Smooth muscle cell (in vitro differentiated cells): ENCODE measurements at regions not wholly inside any gene's neighbourhood (a gene's known extent, or its start where the extent isn't known, plus 50 kb on each side); places are given as distances from the start of the nearest gene placed in this dataset.

Experiments
- DNase-seq: peaks from one replicate; lab custom pipeline; 2025; ENCODE audit not compliant: unreplicated experiment; lab: John Stamatoyannopoulos, UW
- H2AFZ ChIP-seq: fragments of 200-600 bp; sonication (generic); 2 replicates; pipeline ENCODE4 v1.6.0; 2016; ENCODE audit warnings: antibody characterized with exemption, low read depth, mild to moderate bottlenecking
- H3F3A ChIP-seq: fragments of 200-600 bp; sonication (generic); 2 replicates; pipeline ENCODE4 v1.6.0; 2017; ENCODE audit warnings: antibody characterized with exemption, low read depth
- H3K27ac ChIP-seq: fragments of 200-600 bp; sonication (generic); 2 replicates; pipeline ENCODE4 v1.5.1; 2016; ENCODE audit warnings: low read depth, mild to moderate bottlenecking
- H3K27me3 ChIP-seq: fragments of 200-600 bp; sonication (generic); 2 replicates; pipeline ENCODE4 v1.6.1; 2016; ENCODE audit warnings: low read depth, mild to moderate bottlenecking
- H3K36me3 ChIP-seq: fragments of 200-600 bp; sonication (generic); 2 replicates; pipeline ENCODE4 v1.5.1; 2016; ENCODE audit warnings: low read depth
- H3K4me1 ChIP-seq: fragments of 200-600 bp; sonication (generic); 2 replicates; pipeline ENCODE4 v1.5.1; 2016; ENCODE audit warnings: low read depth
- H3K4me2 ChIP-seq: fragments of 200-600 bp; sonication (generic); 2 replicates; pipeline ENCODE4 v1.6.0; 2016; ENCODE audit warnings: mild to moderate bottlenecking
- H3K4me3 ChIP-seq: fragments of 200-600 bp; sonication (generic); 2 replicates; pipeline ENCODE4 v1.5.1; 2016; ENCODE audit warnings: mild to moderate bottlenecking
- H3K79me2 ChIP-seq: fragments of 200-600 bp; sonication (generic); 2 replicates; pipeline ENCODE4 v1.6.0; 2016; ENCODE audit warnings: low read depth, mild to moderate bottlenecking
- H3K9ac ChIP-seq: fragments of 200-600 bp; sonication (generic); 2 replicates; pipeline ENCODE4 v1.6.0; 2016; ENCODE audit warnings: low read depth
- H3K9me3 ChIP-seq: fragments of 200-600 bp; sonication (generic); replicated peaks from 2 replicates; pipeline ENCODE4 v1.5.1; 2016; ENCODE audit warnings: low read depth
- H4K20me1 ChIP-seq: fragments of 200-600 bp; sonication (generic); 2 replicates; pipeline ENCODE4 v1.6.0; 2016; ENCODE audit warnings: low read depth
- CTCF ChIP-seq: fragments of 200-600 bp; sonication (generic); IDR thresholded peaks from 2 replicates; pipeline ENCODE4 v1.5.1; 2017; ENCODE audit warnings: borderline replicate concordance, mild to moderate bottlenecking, antibody characterized with exemption; ENCODE audit not compliant: insufficient read depth, poor library complexity, severe bottlenecking
- WGBS: methylation state at CpG from one replicate; pipeline ENCODE4 v1.1.7; 2016; ENCODE audit warnings: low lambda C conversion rate; 5-methylcytosine and 5-hydroxymethylcytosine counted together

DNA sequence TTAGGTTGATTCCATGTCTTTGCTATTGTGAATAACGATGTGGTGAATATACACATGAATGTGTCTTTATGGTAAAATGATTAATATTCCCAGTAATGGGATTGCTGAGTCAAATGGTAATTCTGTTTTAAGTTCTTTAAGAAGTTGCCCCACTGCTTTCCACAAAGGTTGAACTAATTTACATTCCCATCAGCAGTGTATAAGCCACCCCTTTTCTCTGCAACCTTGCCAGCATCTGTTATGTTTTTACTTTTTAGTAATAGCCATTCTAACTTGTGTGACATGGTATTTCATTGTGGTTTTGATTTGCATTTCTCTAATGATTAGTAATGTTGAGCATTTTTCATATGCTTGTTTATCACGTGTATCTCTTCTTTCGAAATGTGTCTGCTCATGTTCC, 503.3 kb downstream of the PCDH18 start:
- no peak for DNase-seq

DNA sequence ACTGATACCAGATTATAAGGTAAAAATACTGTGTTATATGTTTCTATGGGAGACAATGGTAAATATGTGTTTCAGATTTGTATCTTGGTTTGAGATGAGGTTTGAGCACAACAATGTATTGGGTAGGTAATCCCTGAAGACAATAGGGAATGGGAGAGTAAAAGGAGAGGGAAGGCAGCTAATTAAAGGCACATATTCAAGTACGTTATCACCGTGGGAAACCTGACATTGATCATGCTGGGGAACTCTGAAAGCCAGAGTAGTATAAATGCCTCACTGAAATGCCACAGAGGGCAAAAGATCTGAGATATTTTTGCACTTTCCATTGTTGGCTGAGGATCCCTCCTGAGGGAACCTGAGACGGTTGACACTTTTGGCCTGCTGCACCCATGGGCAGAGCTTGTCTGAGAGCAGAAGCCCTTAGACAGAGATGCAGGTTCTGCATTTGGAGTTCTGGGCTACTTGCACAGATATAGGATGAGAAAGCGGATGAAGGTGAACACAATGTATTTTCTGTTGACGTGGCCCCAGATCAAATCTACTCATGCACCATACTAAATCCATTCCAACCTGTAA, 506.7 kb downstream of the PCDH18 start:
- no peak for DNase-seq
- 80% methylated on average over 5 of the region's 5 CpGs for WGBS
- Histone ChIP-seq H3K4me3 (no peak overlapping the region), H3K9me3 (no peaks in the 10 kb centered on the region), H3K9ac (no peak overlapping the region), H3K36me3 (no peaks in the 10 kb centered on the region), H3K4me2 (no peak overlapping the region), H3K27ac (no peak overlapping the region), H3K79me2 (no peaks in the 10 kb centered on the region), H3K4me1 (no peaks in the 10 kb centered on the region), H3F3A (no peaks in the 10 kb centered on the region), H4K20me1 (no peaks in the 10 kb centered on the region), H3K27me3 (no peaks in the 10 kb centered on the region), H2AFZ (no peak overlapping the region)
- no peak for TF ChIP-seq CTCF

More for the DNA sequence above, 503.3 kb downstream of the PCDH18 start:
- Histone ChIP-seq H3K9ac (no peak overlapping the region), H3K27ac (no peak overlapping the region), H3K4me1 (no peaks in the 10 kb centered on the region), H4K20me1 (no peaks in the 10 kb centered on the region), H3K4me3 (no peak overlapping the region), H2AFZ (no peak overlapping the region), H3K36me3 (no peaks in the 10 kb centered on the region), H3K27me3 (no peaks in the 10 kb centered on the region), H3K9me3 (no peaks in the 10 kb centered on the region), H3K79me2 (no peaks in the 10 kb centered on the region), H3K4me2 (no peak overlapping the region), H3F3A (no peaks in the 10 kb centered on the region)
- WGBS: 87% methylated on average over 3 of the region's 3 CpGs
- no peak for TF ChIP-seq CTCF

GRCh38 chr4:137015426-137016409, 516.6 kb downstream of the PCDH18 start:
- DNase-seq: no peak
- Histone ChIP-seq H4K20me1 (no peaks in the 10 kb centered on the region), H3K9ac (no peak overlapping the region), H2AFZ (no peak overlapping the region), H3K79me2 (no peaks in the 10 kb centered on the region), H3F3A (no peaks in the 10 kb centered on the region), H3K4me2 (no peak overlapping the region), H3K27ac (no peak overlapping the region), H3K27me3 (no peaks in the 10 kb centered on the region), H3K36me3 (no peaks in the 10 kb centered on the region), H3K4me1 (no peaks in the 10 kb centered on the region), H3K9me3 (no peaks in the 10 kb centered on the region), H3K4me3 (no peak overlapping the region)
- 54% methylated on average over 2 of the region's 2 CpGs for WGBS
- no peak for TF ChIP-seq CTCF
